Endothelial cell of umbilical vein (primary cell): ENCODE measurements at regions not wholly inside any gene's neighbourhood (a gene's known extent, or its start where the extent isn't known, plus 50 kb on each side); places are given as distances from the start of the nearest gene placed in this dataset.
"Not testable (repeated sequence)": the region's sequence is repeated elsewhere in the genome, so short reads cannot be mapped to it uniquely, and the experiment has no call there.

Experiments
- JUN ChIP-seq: IDR thresholded peaks from 2 replicates; pipeline ENCODE4 v1.6.1; 2011; ENCODE audit warnings: borderline replicate concordance, low read depth; ENCODE audit not compliant: insufficient read length, insufficient read depth
- MYC ChIP-seq: IDR thresholded peaks from one replicate; pipeline ENCODE4 v1.6.1; 2011; ENCODE audit warnings: mild to moderate bottlenecking, low read depth, low read length
- POLR2A ChIP-seq: IDR thresholded peaks from 2 replicates; pipeline ENCODE4 v1.6.1; 2012; ENCODE audit warnings: low read depth, mild to moderate bottlenecking, control low read depth, low read length
- POLR2AphosphoS5 ChIP-seq: IDR thresholded peaks from 2 replicates; pipeline ENCODE4 v1.6.1; 2012; ENCODE audit warnings: low read depth, mild to moderate bottlenecking, control low read depth, low read length, moderate library complexity; ENCODE audit not compliant: insufficient read depth
- TF ChIP-seq, protein P1 (sequence below), 2 donors: IDR thresholded peaks; 1 replicate in 1 of 2; 2 replicates in 1 of 2; pipeline ENCODE4 v1.5.1; 2011; ENCODE audit warnings: low read length in 2 of 2, mild to moderate bottlenecking in 2 of 2, moderate library complexity in 2 of 2, control low read depth in 1 of 2, inconsistent platforms in 1 of 2, low read depth in 1 of 2; ENCODE audit not compliant: insufficient read depth in 1 of 2; ENCODE audit errors: extremely low read depth in 1 of 2

GRCh38 chr4:55707991-55708390 is 71.9 kb upstream of the NMU start:
- not testable (repeated sequence) for TF ChIP-seq POLR2A, POLR2AphosphoS5, MYC, JUN
- TF ChIP-seq, protein P1, sequence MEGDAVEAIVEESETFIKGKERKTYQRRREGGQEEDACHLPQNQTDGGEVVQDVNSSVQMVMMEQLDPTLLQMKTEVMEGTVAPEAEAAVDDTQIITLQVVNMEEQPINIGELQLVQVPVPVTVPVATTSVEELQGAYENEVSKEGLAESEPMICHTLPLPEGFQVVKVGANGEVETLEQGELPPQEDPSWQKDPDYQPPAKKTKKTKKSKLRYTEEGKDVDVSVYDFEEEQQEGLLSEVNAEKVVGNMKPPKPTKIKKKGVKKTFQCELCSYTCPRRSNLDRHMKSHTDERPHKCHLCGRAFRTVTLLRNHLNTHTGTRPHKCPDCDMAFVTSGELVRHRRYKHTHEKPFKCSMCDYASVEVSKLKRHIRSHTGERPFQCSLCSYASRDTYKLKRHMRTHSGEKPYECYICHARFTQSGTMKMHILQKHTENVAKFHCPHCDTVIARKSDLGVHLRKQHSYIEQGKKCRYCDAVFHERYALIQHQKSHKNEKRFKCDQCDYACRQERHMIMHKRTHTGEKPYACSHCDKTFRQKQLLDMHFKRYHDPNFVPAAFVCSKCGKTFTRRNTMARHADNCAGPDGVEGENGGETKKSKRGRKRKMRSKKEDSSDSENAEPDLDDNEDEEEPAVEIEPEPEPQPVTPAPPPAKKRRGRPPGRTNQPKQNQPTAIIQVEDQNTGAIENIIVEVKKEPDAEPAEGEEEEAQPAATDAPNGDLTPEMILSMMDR (IDR thresholded peaks at IDR 0.05; ENCODE audit: extremely low read depth in 1 of 2, insufficient read depth in 1 of 2, low read depth in 1 of 2, low read length in 2 of 2): not testable (repeated sequence)
